ENCODE measurements at regions not wholly inside any gene's neighbourhood (a gene's known extent, or its start where the extent isn't known, plus 50 kb on each side); places are given as distances from the start of the nearest gene placed in this dataset.

DNA sequence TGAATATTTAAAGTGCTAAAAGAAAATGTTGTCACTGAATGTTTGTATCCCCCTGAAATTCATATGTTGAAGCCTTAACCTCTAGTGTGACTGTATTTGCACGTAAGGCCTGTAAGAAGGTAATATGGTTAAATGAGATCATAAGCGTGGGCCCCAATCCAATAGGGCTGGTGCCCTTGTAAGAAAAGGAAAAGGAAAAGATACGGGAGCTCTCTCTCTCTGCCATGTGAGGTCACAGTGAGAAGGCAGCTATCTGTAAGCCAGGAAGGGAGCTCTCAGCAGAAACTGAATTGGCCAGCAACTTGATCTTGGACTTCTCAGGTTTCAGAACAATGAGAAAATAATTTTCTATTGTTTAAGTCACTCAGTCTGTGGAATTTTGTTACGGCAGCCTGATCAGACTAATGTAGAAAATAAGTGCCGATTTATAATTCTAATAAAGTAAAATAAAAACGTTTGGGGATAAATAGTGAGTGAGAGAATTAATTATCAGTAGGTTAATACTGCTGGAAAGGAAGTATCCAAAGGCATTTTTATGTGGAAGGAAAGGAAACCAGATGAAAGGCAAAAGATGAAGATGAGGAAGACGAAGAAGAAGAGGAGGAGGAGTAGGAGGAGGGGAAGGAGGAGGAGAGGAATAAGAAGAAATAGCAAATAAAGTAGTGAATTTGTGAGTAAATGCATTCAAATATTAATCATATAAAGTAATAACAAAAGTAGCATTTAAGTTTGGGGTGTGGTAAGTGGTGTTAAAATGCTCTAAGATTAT lies 188.5 kb upstream of the KRR1 start:
- ChIA-PET POLR2A (no interaction called here), CTCF (no interaction called here)
- no peaks in the 10 kb centered on the region for H3K27me3 Mint-ChIP-seq
- no peaks in the 10 kb centered on the region for H3K9me3 Mint-ChIP-seq
- TF ChIP-seq, protein P1, sequence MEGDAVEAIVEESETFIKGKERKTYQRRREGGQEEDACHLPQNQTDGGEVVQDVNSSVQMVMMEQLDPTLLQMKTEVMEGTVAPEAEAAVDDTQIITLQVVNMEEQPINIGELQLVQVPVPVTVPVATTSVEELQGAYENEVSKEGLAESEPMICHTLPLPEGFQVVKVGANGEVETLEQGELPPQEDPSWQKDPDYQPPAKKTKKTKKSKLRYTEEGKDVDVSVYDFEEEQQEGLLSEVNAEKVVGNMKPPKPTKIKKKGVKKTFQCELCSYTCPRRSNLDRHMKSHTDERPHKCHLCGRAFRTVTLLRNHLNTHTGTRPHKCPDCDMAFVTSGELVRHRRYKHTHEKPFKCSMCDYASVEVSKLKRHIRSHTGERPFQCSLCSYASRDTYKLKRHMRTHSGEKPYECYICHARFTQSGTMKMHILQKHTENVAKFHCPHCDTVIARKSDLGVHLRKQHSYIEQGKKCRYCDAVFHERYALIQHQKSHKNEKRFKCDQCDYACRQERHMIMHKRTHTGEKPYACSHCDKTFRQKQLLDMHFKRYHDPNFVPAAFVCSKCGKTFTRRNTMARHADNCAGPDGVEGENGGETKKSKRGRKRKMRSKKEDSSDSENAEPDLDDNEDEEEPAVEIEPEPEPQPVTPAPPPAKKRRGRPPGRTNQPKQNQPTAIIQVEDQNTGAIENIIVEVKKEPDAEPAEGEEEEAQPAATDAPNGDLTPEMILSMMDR (IDR thresholded peaks at IDR 0.05): no peak
- no peaks in the 10 kb centered on the region for H3K36me3 Mint-ChIP-seq (ENCODE audit: low read depth)
- ATAC-seq (ENCODE audit: low read depth) (no peak), DNase-seq (no peak)
- H3K4me1 Mint-ChIP-seq: no peaks in the 10 kb centered on the region
- H3K4me3 Mint-ChIP-seq: no peak overlapping the region
- intact Hi-C loops (cut with micrococcal nuclease): loop anchor here (10.0 kb wide), 1 partner anchor 335 kb away; the partner anchor contains the start of gene PHLDA1
- H3K27ac Mint-ChIP-seq: no peak overlapping the region

DNA sequence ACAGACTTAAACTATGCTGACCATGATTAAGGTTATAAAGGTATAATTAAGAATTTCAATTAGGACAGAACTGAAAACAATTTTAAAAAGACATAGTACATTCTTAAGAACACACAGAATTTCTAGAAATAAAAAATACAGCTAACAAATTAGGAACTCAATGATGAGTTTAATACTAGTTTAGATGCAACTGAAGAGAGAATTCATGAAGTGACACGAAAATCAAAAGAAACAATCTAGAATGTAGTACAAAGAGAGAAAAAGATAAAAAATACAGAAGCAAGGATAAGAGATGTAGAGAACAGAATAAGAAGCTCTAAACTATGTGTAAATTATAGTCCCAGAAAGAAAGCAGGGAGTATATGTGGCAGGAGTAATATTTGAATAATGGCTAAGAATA lies 187.8 kb upstream of the KRR1 start:
- no peak for DNase-seq
- ChIA-PET CTCF (no interaction called here), POLR2A (no interaction called here)
- H3K9me3 Mint-ChIP-seq: no peaks in the 10 kb centered on the region
- no peak overlapping the region for H3K27ac Mint-ChIP-seq
- no peak overlapping the region for H3K4me3 Mint-ChIP-seq
- TF ChIP-seq, protein P1 (IDR thresholded peaks at IDR 0.05): no peak
- H3K4me1 Mint-ChIP-seq: no peaks in the 10 kb centered on the region
- no peaks in the 10 kb centered on the region for H3K27me3 Mint-ChIP-seq
- intact Hi-C loops (cut with micrococcal nuclease): no loop called here
- no peaks in the 10 kb centered on the region for H3K36me3 Mint-ChIP-seq (ENCODE audit: low read depth)
- ATAC-seq (ENCODE audit: low read depth): no peak

DNA sequence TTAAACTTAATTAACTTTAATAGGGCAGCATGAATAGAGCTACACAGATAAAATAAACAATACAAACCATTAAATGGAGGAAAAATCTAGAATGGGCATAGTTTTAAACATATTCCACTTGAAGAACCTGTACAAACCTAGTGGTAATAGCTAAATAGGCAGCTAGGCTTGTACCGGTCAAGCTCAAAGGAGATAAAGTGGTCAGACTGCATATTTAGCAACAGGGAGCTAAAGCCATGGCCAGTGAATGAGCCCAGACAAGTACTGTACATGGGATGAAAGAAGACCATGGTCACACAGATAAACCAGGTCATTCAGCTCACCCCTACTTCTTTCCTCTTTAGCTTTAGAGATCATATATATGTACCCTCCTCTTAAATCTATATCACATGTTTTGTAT lies 186.6 kb upstream of the KRR1 start:
- Mint-ChIP-seq H3K36me3 (ENCODE audit: low read depth) (no peaks in the 10 kb centered on the region), H3K4me1 (no peaks in the 10 kb centered on the region), H3K27ac (no peak overlapping the region), H3K4me3 (no peak overlapping the region), H3K9me3 (no peaks in the 10 kb centered on the region), H3K27me3 (no peaks in the 10 kb centered on the region)
- no peak for DNase-seq
- no peak for ATAC-seq (ENCODE audit: low read depth)
- intact Hi-C loops (cut with micrococcal nuclease): no loop called here
- CTCF ChIA-PET: no interaction called here
- POLR2A ChIA-PET: no interaction called here
- TF ChIP-seq, protein P1 (IDR thresholded peaks at IDR 0.05): no peak

DNA sequence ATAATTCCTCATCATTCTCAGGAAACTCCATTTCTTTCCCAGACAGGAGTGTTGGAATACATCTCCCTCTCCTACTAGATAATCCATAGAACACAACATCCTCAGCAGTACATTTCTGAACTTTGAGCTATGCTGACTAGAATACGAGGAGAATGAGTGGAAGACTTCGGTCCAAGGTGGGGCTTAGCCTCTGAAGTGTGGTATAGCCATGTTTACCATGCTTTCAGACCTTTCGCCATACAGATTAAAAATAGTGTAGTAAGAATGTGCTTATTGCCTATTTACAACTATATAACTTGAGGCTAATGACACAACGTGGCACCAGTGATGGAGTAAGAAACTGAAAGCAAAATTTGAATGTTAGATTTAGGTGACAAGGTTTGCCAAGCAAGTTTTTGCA lies 184.5 kb upstream of the KRR1 start:
- H3K27ac Mint-ChIP-seq: no peak overlapping the region
- H3K4me3 Mint-ChIP-seq: no peak overlapping the region
- ChIA-PET CTCF (no interaction called here), POLR2A (no interaction called here)
- DNase-seq (no peak), ATAC-seq (ENCODE audit: low read depth) (no peak)
- H3K27me3 Mint-ChIP-seq: no peaks in the 10 kb centered on the region
- no peaks in the 10 kb centered on the region for H3K9me3 Mint-ChIP-seq
- intact Hi-C loops (cut with micrococcal nuclease): no loop called here
- H3K36me3 Mint-ChIP-seq (ENCODE audit: low read depth): no peaks in the 10 kb centered on the region
- TF ChIP-seq, protein P1 (IDR thresholded peaks at IDR 0.05): no peak
- H3K4me1 Mint-ChIP-seq: no peaks in the 10 kb centered on the region

DNA sequence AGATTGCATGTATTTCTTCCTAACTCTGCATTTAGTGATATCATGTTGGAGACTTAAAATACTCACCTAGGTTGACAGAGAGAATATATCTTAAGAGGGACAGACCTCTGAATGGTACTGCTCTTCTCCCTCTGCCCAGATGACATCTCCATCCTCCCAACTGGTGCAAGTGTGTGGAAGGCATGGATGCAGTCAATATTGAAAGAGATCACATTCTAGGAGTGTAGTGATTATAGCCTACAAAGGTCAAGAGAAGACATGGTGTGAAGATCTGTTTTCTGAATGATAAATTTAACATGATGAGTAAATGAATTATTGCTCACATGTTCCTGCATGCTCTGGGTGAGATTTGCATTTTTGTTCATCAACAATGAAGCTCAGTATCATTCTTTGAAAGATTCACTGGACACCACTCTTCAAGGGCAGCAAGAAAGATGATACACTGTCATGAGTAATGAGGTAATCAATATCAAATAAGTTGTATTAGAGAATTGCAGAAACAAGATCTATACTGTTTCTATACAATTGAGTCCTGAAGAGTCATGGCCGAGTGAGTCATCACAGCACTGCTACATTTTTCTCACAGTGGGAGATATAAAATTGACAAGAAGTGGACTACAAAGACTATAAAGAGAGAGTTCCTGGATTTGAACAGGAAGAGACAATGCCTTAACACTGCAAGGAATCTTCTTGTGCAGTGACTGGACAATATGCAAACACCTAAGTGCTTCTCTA lies 183.3 kb upstream of the KRR1 start:
- H3K27ac Mint-ChIP-seq: no peak overlapping the region
- TF ChIP-seq, protein P1 (IDR thresholded peaks at IDR 0.05): no peak
- H3K4me1 Mint-ChIP-seq: no peaks in the 10 kb centered on the region
- no peak overlapping the region for H3K4me3 Mint-ChIP-seq
- intact Hi-C loops (cut with micrococcal nuclease): no loop called here
- ChIA-PET CTCF (no interaction called here), POLR2A (no interaction called here)
- DNase-seq (no peak), ATAC-seq (ENCODE audit: low read depth) (no peak)
- no peaks in the 10 kb centered on the region for H3K36me3 Mint-ChIP-seq (ENCODE audit: low read depth)
- no peaks in the 10 kb centered on the region for H3K27me3 Mint-ChIP-seq
- no peaks in the 10 kb centered on the region for H3K9me3 Mint-ChIP-seq
